ENCODE measurements at regions not wholly inside any gene's neighbourhood (a gene's known extent, or its start where the extent isn't known, plus 50 kb on each side); places are given as distances from the start of the nearest gene placed in this dataset.
"Not testable (repeated sequence)": the region's sequence is repeated elsewhere in the genome, so short reads cannot be mapped to it uniquely, and the experiment has no call there.

- TF ChIP-seq CTCF, POLR2A (IDR thresholded peaks at IDR 0.05): not testable (repeated sequence)
These were observed 53.9 kb upstream of the CD93 start for GRCh38 chr20:23139984-23140383.

All from testis (tissue), 2 donors.